Stimulated activated CD4-positive, alpha-beta T cell treated with anti-CD3 and anti-CD28 coated beads, Interleukin-4, amount 100 ng/mL, for 48 hours (primary cell): ENCODE measurements at regions not wholly inside any gene's neighbourhood (a gene's known extent, or its start where the extent isn't known, plus 50 kb on each side); places are given as distances from the start of the nearest gene placed in this dataset.
"Not testable (repeated sequence)": the region's sequence is repeated elsewhere in the genome, so short reads cannot be mapped to it uniquely, and the experiment has no call there.

Source experiments
- DNase-seq, 2 donors: peaks; one replicate each; pipeline ENCODE4 v3.0.0-alpha.2; 2020; ENCODE audit warnings: low read depth in 2 of 2

DNA sequence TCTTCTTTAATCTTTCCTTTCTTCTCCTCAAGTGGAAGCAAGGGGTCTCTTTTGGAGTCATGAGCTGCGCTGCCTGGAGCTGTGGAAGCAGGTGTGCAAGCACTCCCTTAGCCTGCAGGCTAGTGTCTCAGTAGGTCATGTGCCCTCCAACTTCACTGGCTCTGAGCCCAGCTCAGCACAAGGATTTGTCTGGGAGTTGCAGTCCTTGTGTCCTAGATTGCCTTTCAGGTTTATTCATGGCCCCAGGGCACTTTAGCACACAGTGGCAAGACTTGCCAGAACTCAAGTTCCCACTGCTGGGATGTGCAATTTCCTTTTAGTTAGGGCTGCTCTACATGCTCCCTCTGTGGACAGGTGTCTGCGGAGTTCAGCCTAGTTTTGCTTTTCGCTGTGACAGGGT is 211.7 kb downstream of the LIG4 start:
- DNase-seq, result no peak

DNA sequence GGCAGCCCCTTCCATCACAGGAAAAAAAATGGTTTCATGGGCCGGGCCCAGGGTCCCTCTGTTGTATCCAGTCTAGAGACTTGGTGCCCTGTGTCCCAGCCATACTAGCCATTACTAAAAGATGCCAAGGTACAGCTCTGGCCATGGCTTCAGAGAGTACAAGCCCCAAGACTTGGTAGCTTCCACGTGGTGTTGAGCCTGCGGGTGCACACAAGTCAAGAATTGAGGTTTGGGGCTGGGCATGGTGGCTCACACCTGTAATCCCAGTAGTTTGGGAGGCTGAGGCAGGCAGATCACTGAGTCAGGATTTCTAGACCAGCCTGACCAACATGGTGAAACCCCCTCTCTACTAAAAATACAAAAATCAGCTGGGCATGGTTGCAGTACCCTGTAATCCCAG is 214.3 kb downstream of the LIG4 start:
- DNase-seq, result no peak

DNA sequence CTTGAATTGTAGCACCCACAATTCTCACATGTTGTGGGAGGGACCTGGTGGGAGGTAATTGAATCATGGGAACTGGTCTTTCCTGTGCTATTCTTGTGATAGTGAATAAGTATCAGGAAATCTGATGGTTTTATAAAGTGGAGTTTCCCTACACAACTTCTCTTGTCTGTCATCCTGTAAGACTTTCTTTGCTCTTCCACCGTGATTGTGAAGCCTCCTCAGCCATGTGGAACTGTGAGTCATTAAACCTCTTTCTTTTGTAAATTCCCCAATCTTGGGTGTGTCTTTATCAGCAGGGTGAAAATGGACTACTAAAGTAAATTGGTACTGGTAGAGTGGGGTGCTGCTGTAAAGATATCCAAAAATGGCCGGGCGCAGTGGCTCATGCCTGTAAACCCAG is 215.6 kb downstream of the LIG4 start:
- DNase-seq, result no peak

- no peak for DNase-seq
These were observed 221.2 kb downstream of the LIG4 start for GRCh38 chr13:107994137-107994536.

DNA sequence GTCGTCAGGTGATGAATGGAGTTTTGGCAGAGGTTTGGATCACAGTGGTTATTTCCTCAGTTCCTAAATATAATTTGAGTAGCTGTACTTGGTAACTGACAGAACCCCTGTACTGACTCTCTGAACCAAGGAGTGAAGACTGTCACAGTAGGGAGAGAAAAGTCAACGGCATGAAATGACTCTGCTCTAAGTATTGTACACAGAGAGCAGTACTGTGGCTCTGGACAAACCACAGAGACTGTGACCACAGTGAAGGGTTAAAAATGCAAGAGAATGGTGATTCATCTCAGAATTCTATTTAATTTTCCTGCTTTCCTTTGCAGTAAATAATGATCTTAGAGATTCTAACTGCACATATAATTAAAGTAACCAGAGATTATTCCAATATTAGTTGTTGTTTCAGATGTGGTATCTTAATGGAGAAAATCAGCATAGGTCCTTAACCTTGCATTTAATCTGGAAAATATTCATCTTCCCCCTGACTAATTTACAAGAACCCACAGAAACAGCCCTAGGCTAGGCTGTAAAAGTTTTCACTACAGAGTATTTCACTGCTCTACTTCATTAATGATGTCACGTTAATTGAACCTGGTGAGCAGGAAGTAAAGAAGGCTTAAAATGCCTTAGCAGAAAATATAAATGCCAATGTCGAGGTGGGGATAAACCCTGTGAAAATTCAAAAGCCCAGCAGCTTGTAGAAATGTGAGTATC is 221.9 kb downstream of the LIG4 start:
- DNase-seq, result no peak

DNA sequence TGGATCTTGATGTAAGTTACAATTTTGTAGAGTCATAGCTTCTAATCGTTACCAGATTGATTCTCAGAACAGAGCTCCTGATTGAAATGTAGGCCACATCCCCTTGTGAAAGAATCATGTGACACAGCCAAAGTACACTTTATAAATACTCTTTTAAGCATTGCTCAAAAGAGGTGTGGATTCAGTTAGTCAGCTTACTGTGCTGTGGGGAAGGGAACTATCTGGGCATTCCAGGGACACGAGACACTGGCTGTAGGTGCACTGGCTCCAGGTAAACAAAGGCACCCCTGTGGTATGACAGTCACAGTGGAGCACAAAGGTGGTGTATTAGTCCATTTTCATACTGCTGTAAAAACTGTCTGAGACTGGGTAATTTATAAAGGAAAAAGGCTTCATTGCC is 222.8 kb downstream of the LIG4 start:
- no peak for DNase-seq

DNA sequence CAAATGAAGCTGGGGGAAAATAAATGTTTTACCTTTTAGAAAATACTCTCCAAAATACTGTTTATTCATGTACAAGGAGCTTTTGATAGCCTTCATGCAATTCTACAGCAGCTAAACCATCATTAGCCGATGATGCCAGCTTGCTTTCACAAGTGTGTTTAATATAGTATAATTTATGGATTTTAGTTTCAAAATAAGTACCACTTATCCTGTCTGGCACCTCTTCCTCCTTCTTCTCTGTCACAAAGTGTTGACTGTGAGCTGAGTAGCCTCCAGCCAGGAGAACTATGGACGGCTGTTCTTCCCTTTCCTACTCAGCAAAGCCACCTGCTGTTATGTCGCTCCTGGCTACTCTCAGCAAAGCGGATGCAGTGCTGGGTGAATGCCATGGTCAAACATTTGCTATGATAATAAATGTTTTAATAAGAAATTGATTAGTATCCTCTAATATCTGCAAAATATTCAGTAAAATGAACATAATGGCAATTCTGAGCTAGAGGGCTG is 238.2 kb downstream of the LIG4 start:
- no peak for DNase-seq

GRCh38 chr13:107976628-107977027 is 238.7 kb downstream of the LIG4 start:
- DNase-seq, result no peak

- no peak for DNase-seq
These were observed 240.9 kb downstream of the LIG4 start for GRCh38 chr13:107974409-107974808.

GRCh38 chr13:107969546-107969945 is 245.8 kb downstream of the LIG4 start:
- no peak for DNase-seq

DNA sequence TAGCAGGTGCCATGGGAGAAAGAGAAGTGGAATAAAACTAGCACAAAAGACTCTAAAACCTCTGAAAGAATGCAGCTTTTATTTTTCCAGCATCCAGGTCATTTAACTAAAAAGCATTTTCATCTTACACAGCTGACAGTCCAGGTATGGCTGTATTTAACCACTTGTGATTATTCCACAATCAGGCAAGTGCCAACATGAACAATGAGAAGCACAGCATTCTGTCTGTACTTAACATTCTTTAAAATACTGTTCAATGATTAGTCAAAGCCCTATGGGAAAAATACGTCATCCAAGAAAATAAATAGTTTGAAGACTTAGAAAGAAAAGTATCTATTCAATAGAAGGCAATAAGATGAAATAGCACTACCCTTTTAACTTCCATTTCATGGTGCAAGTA is 246.9 kb downstream of the LIG4 start:
- no peak for DNase-seq

GRCh38 chr13:107964395-107964794 is 250.9 kb downstream of the LIG4 start:
- no peak for DNase-seq

DNA sequence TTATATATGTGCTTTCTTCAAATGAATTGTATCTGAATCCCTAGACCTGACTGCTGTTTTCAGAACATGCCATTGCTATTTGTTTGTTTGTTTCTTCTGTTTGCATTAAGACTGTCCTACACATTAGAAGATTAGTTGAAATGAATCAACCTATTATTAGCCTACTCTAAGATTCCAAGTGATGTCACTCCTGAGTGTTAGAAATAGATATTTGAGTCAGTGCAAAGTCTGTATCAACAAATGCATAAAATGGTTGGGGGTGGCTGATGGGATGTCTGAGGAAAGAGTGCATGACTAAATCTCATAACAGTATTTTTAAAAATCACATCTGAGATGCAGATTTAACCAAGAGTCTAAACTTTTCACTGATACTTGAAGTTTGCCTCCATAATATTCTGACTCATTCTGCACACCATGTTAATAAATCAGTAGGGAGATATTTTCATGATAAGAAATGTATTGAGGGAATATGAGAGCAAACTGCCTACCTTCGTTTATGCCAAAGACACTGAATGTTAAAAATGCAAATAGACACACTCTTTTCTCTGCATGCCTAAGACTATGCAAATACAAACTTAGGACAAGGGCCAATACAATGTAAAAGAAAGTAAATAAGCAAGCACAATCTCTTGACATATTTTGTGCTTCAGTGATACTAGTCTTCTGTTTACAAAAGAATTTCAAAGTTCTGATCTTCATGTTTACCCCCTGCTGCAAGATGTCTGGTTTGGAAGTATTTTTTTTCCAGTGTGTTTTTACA is 253.3 kb downstream of the LIG4 start:
- no peak for DNase-seq

- no peak for DNase-seq
These were observed 255.0 kb downstream of the LIG4 start for GRCh38 chr13:107960301-107960700.

- no peak for DNase-seq
These were observed 258.4 kb downstream of the LIG4 start for GRCh38 chr13:107956889-107957288.

- DNase-seq, result no peak
These were observed 273.2 kb downstream of the LIG4 start for GRCh38 chr13:107942030-107942617.

DNA sequence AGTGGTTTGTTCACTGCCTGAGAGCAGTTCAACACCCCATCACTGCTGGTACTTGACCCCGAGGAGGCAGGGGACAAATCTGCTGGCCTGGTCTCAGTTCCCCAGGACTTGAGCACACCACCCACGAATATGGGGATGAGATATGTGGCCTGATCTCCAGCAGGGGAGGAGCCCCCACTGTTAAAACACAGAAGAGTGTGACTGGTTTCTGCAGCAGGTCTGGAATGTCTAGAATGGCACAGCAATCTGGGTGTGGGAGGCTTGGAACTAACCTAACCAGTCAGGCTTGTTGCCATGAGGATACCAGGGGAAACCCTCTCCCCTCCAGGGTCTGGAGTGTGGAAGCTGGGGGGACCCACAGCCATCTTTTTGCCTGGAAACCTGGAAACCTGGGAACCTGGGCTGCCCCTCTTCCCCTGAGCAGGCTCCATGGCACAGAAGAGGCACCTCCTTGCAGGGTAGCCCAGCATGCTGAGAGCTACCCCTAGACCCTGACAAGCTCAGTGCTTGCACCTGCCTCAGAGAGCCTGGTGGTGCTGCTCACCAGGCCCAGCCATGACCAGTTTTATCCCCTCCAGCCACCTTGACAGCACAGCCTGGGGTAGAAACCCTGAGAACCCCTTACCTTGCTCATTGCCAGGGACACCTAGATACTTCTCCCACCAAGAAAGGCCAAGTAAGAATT is 273.8 kb downstream of the LIG4 start:
- no peak for DNase-seq

DNA sequence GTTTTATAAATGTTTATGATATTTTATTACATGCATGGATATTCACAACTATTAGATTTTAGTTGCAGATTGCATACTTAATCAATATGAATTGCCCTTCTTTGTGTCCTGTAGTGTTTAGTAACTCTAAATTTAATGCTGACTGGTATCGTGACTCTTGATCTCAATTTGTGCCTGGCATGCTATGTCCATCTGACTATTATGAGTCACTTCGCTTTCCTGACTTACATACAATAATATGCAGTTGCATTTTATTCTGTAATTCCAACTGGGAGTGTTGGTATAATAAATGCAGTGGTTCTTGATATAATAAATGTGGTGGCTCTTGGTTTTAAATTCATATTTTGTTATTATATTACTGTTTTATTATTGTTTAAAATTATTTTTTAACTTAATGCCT is 277.5 kb downstream of the LIG4 start:
- DNase-seq, result no peak

GRCh38 chr13:107931056-107931455 is 284.3 kb downstream of the LIG4 start:
- no peak for DNase-seq

DNA sequence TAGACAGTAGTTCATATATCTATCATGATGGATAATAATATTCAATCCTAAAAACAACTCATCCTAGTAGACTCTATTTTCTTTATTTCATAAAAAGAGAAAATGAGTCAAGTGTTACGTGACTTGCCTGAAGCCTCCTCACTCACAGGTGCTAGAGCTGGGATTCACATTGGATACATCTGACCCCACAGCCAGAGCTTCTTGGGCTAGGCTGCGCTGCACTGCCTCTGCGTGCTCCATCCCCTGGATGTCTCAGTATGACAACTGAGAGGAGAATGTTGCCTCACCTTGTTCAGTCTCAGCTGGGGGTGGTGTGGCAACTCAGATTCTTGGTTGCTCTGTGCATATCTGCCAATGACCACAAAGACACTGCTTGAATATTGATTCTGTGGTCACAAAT is 286.6 kb downstream of the LIG4 start:
- DNase-seq, result no peak

- no peak for DNase-seq
These were observed 287.8 kb downstream of the LIG4 start for GRCh38 chr13:107927557-107927956.

DNA sequence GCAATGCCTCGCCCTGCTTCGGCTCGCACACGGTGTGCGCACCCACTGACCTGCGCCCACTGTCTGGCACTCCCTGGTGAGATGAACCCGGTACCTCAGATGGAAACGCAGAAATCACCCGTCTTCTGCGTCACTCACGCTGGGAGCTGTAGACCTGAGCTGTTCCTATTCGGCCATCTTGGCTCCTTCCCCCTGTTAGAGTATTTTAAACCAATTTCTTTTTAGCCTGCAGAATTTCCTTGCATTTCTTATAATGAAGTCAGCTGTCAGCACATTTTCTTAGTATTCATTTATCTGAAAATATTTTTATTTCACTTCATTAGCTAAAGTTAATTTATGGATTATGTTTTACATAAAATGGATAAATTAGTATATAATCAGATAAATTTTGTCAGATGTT is 288.8 kb downstream of the LIG4 start:
- DNase-seq, result not testable (repeated sequence)
